Astrocyte of the spinal cord (primary cell): ENCODE measurements at regions not wholly inside any gene's neighbourhood (a gene's known extent, or its start where the extent isn't known, plus 50 kb on each side); places are given as distances from the start of the nearest gene placed in this dataset.

ENCODE experiments used
- DNase-seq: peaks from one replicate; pipeline ENCODE4 v3.0.0; 2011; ENCODE audit warnings: low read depth, low spot score
- H3K4me3 ChIP-seq: 2 replicates; pipeline ENCODE4 v1.5.1; 2011; ENCODE audit warnings: low read depth, mild to moderate bottlenecking, low read length, moderate library complexity
- in situ Hi-C: cut with HindIII; loops from 2 replicates; pipeline ENCODE4 v1.10.0; 2017; ENCODE audit warnings: low sequenced_read_pairs
- TF ChIP-seq, protein P1 (sequence below): IDR thresholded peaks from 2 replicates; pipeline ENCODE4 v1.5.1; 2012; ENCODE audit warnings: low read depth, mild to moderate bottlenecking, low read length, inconsistent platforms

DNA sequence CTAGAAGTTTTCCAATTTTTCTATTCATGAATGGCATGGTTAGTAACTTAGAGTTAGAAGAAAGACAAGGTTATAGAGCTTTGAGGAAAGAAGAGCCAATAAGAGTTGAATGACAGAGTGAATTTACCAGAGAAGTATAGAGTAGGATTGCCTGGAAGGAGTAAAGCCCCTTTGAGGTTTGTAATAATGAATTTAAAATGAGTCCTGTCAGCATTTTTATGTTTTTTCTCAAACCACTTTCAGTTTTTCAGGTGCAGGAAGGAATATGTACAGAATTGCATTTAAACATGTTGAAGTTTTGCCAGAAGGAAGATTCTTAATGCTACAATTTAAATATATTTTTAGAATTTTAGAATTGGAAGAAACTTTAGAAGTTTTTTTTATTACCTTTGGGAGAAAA, 408.3 kb downstream of the DSC3 start:
- in situ Hi-C loops: no loop called here
- no peak overlapping the region for H3K4me3 ChIP-seq
- DNase-seq: no peak
- TF ChIP-seq, protein P1, sequence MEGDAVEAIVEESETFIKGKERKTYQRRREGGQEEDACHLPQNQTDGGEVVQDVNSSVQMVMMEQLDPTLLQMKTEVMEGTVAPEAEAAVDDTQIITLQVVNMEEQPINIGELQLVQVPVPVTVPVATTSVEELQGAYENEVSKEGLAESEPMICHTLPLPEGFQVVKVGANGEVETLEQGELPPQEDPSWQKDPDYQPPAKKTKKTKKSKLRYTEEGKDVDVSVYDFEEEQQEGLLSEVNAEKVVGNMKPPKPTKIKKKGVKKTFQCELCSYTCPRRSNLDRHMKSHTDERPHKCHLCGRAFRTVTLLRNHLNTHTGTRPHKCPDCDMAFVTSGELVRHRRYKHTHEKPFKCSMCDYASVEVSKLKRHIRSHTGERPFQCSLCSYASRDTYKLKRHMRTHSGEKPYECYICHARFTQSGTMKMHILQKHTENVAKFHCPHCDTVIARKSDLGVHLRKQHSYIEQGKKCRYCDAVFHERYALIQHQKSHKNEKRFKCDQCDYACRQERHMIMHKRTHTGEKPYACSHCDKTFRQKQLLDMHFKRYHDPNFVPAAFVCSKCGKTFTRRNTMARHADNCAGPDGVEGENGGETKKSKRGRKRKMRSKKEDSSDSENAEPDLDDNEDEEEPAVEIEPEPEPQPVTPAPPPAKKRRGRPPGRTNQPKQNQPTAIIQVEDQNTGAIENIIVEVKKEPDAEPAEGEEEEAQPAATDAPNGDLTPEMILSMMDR: no peak

DNA sequence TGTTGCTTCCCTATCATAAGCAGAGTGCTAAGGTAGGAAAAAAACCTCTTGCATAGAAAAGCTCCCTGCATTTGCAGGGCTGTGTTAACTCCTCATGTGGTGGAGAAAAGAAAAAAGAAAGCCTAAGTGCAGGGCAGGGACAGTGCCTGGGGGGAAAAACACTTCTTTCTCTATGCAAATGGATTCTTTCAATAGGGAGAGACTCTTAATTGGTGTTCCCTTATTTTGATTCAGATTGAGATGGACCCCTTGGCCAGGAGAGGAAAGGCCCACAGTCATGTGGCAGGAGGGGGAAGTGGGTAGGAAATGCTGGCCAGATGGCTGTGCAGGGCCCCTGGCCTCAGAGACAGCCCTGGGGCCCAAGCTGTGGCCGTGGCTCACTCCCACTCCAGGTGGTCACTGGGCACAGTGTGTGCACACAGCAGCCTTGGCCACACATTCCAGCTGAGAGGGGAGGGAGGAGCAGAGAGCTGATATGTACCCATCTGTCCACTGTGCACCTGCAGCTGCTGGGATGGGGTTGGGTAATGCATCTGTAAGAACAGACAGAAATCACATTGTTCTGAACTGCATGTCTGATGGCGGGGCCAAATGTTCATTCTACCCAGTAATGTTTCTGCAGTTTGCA, 410.4 kb downstream of the DSC3 start:
- no peak for DNase-seq
- H3K4me3 ChIP-seq: no peak overlapping the region
- in situ Hi-C loops: no loop called here
- TF ChIP-seq, protein P1: no peak

DNA sequence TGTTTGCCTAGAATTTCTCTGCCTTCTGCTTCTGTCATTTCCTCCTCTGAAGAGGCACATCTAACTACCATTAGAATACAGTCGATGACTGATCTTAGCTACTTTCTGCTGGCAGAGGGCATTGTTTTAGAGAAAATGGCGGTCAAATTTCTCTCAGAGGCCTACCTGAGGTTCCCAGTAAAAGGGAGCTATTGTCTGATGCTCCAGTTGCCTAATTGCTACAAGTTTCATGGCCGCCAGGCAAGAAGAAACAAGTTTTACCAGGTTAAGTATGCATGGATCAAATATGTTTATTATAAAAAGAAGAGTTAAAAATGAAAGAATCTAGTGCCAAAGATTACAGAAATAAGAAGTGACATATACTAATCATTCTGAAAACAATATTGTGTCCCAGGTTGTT, 416.6 kb downstream of the DSC3 start:
- no peak overlapping the region for H3K4me3 ChIP-seq
- DNase-seq: no peak
- TF ChIP-seq, protein P1: no peak
- in situ Hi-C loops: no loop called here

DNA sequence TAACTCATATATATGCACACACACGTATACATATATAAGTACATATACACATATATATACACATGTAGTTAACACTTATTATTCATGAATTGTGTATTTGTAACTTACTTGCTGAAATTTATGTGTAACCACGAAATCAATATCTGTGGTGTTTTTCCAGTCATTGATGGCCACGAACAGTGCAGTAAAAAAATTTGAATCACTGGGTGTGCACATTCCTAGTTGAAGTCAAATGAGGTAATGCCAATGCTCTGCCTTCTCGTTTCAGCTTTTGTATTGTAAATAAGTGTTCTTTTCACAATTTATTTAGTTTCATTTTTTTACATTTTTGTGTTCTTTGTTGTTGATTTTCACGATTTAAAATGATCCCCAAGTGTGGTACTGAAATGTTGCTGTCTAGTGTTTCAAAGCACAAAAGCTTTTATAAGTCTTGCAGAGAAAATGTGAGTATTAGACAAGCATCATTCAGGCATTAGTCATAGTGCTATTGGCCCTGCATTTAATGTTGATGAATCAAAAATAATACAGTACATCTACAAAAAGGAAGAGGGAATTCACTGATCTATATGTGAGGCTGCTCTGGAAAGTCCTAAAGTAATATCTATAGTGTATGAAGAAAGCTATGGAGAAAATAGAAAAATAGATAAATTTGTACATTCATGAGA, 419.0 kb downstream of the DSC3 start:
- TF ChIP-seq, protein P1: no peak
- in situ Hi-C loops: no loop called here
- H3K4me3 ChIP-seq: no peak overlapping the region
- peak; percentile 72 for DNase-seq

DNA sequence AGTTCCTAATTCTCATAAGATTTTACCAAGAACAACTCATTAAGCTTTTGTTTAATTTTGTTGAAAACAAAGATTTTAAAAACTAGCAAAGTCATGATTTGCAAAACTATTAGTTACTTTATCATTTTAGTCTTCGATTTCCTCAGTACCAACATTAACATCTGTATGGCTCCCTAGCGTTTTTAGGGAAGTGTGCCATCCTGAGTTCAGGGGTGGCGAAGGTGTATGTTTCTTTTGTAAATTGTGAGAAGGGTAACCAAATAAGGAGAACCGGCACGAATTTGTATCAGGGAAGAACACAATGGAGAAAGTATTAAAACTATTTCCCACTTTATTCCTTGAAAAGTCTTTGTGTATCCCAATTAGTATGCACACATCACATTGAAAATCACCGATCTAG, 419.9 kb downstream of the DSC3 start:
- in situ Hi-C loops: no loop called here
- no peak for DNase-seq
- TF ChIP-seq, protein P1: no peak
- H3K4me3 ChIP-seq: no peak overlapping the region

DNA sequence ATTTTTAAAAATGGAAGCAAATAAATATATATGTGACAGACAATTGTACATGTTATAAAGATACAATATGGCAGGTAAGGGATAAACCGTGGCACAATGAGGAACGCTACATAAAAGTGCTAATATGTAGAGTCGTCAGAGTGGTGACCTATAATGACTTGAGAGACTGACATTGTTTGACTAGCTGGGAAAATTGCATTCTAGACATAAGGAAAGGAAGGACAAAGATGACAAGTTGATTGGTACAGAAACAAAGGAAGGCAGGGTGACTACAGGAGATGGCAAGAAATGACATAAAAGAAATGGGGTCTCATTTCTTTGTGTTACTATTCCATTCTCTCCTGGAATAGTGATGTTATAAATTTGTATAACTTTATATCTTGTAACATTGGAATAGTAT, 420.4 kb downstream of the DSC3 start:
- TF ChIP-seq, protein P1: no peak
- no peak for DNase-seq
- no peak overlapping the region for H3K4me3 ChIP-seq
- in situ Hi-C loops: no loop called here
